KG1 (cell line): ENCODE measurements at regions not wholly inside any gene's neighbourhood (a gene's known extent, or its start where the extent isn't known, plus 50 kb on each side); places are given as distances from the start of the nearest gene placed in this dataset.

ENCODE experiments used
- DNase-seq: peaks from one replicate; lab custom pipeline; 2025; lab: John Stamatoyannopoulos, UW

- DNase-seq, result no peak
Measured at GRCh38 chr13:47426126-47426849, 529.4 kb upstream of the HTR2A start.

DNA sequence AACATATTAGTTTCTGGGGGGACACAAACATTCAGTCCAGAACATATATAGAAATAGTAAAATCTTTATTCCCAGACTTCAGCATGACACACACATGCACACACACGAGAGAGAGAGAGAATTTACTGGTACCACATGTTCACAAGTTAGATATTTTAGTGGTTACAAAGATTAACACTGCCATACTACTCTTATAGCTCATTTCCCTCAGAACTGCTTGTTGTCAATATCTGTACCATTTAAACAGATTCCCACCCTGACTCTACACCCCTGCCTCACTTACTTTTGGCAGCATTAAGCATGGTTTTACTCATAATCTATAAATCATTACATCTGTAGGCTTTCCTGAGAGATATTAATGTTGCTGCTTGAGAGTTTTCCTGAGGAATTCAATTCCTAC is 524.7 kb upstream of the HTR2A start:
- no peak for DNase-seq

DNA sequence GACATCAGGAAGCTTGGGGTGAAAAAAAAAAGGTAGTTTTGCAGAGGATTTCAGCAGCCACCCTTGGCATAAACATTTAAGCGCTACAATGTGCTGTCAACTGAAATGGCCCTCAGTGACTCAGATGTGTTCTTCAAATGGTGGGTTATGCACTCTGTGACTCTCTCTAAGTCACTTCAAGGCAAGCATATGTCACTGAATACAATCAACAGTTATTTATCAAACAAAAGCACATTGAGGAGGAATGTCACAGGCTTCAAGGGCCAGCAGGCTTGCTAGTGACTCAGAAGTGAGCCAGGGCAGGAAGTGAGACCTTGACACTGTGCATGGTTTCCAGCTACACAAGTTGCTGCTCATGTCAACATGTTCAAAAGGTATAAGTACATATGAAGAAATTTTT is 523.7 kb upstream of the HTR2A start:
- DNase-seq, result no peak

- DNase-seq, result no peak
Measured at GRCh38 chr13:47420020-47420419, 523.2 kb upstream of the HTR2A start.

DNA sequence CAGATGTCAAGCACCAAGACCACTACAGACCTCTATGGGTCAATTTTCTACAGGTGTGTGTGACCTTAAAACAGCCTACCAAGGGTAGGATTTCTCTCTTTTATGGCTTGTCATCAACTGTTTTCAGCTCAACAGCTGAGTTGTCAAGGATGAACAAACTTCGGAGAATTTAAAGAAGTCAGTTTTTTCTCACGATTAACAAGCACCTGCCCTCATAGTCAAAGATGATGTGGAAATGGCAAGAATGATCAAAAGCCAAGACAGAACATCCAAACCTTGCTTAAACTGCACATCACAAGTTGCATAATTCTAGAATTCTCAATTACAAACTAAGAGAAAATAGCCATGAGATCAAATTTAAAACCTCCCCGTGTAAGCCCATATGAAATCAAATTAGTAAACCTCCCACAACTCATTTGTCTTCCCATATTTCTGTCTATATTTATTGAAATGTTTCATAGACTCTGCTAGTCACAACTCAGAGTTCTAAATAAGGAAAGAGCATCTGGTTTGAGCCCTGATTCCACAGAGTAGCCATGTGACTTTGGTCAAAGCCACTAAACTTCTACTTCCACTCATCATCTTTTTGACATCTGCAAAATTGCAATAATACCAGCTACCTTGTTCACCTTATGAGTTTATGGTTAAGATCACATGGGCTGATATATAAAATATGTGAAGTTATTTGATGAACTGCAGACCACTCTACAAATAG is 521.5 kb upstream of the HTR2A start:
- no peak for DNase-seq

DNA sequence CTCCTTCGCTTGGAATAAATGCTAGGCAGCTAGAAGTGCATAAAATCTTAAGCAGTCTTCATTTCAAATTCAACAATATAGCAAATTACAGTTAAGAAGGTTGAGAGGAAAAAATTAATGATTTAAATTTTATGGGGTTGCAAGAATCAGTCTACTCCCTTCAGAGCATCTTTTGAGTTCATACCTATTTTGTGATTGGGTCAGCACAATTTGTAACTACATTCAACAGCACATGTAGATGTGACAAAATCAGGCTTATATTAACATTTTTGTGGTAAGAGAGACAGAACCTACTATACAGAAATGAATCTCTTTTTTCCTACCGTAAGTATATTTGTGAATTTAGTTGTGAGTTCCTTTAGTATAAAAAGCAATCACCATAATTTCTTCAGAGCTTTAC is 520.6 kb upstream of the HTR2A start:
- DNase-seq, result no peak

DNA sequence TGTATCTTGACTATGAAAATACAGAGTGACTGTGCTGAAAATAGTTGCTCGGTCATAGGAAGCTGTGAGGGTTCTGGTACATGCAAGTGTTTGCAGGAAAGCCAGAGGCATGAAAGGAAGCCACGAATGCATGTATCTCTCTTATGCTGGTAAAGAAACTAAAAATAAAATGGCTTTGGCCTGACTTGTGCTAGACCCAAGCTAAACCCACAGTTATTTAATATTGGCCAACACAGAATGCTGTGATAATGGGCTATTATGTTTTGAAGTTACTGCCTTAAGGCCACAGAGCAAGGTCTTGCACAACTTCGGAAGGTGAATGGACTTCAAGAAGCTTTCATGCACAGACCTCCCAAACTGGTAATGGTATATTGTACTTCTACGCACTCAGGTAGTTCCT is 518.2 kb upstream of the HTR2A start:
- DNase-seq, result no peak

DNA sequence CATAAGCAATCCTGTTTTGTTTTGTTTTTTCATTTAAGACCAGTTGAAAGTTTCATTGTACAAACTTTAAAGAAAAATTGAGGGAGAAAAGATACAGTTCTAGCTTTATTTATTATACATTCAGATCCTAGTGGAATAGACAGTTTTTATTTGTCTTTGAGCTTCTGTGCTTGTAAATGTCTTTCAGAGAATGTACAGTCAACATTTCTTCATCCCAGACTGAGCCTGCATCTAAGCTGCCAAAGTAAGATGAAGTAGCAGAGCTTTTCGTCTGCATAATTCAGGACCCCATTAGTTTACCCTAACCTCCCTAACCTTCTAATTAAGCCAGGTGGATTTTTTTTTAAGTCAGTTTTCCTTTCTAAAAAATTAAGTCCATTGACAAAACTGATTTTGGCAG is 516.7 kb upstream of the HTR2A start:
- DNase-seq, result no peak

DNA sequence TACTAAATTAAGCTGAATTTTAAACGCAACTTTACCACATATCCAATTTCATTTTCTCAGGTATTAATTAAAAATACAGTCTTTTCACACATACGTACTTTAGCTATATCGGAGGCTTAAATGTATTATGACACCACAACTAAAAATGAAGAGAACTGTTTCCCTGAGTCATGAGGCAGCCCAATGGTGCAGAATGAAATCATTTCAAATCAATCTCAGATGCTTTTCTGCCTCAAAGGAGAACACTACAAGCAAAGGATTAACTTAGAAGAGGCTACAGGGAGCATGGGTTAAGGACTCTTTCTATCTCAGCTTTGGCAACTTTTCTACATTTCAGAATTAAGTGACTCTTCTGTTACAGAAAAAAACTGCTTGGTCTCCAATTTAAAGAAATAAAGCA is 516.3 kb upstream of the HTR2A start:
- DNase-seq, result no peak

DNA sequence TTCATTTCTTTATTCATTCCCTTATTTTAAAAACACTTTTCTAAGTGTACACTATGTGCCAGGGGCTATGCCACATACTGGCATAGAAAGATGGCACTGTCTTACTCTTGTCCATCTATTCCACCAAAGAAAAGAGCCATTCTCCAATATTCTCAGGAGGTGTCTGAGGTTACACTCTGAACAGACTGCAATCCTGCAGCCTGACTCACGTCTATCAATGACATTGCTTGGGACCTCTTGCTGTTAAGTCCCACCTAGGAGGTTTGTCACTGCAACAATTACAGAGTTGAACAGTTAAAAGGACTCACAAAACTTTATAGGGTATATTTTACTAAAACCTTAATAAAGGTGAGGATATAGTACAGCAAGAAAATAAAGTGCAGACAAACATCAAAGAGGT is 512.9 kb upstream of the HTR2A start:
- DNase-seq, result no peak

DNA sequence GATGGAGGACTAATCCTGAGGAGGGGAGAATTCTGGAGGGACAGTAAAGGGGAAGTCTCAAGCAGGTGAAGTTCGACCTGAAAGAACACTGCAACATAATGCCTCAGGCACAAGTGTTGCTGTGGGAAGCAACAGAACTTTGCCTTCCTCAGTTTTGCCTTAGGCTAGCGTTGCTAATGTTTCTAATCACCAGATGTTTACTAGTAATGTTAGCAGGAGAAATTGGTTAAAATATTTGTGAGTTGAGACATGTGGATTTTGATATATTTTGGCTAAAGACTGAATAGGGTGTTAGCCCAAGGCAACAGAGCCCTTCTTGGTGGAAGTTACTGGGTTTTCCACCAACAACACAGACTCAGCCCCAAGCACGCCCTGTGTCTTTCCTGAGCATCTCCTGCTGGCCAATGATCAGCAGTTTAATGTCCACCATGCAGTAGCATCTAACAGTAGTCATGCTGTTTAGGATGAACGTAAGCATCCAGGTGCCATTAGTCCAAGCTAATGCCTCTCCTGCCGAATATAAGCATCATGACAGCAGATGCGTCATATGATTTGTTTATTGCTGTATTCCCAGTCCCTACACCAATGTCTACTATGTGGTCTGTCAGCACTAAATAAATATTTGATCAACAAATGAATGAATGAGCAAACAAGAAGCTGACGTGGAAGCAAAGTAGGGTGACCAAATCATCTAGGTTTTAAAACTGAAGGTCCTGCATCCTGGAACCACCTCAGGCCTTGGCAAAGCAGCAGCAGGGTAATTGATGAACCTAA is 511.9 kb upstream of the HTR2A start:
- DNase-seq, result no peak

DNA sequence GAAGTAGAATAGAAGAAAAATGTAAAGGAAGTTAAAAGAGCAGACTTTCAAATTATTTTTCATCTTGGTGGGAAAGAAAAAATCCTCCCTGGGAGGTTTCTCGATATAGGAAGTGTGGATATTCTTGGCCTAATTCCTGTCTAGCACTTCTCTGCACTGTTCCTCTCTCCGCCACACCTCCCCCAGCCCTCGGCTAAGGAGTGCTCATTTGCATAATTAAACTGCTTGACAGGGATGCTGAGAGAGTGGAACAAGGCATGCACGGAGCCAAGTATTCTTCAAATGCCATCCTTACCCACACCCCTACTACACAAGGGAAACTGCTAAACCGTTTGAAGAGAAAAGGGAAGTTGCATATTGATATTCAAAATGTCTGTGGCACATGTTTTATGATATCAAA is 511.0 kb upstream of the HTR2A start:
- DNase-seq, result no peak

- DNase-seq, result no peak
Measured at GRCh38 chr13:47399599-47399998, 502.7 kb upstream of the HTR2A start.

- no peak for DNase-seq
Measured at GRCh38 chr13:47397739-47398138, 500.9 kb upstream of the HTR2A start.

- DNase-seq, result no peak
Measured at GRCh38 chr13:47396915-47397314, 500.1 kb upstream of the HTR2A start.

GRCh38 chr13:47374741-47375140 is 477.9 kb upstream of the HTR2A start:
- DNase-seq, result no peak

DNA sequence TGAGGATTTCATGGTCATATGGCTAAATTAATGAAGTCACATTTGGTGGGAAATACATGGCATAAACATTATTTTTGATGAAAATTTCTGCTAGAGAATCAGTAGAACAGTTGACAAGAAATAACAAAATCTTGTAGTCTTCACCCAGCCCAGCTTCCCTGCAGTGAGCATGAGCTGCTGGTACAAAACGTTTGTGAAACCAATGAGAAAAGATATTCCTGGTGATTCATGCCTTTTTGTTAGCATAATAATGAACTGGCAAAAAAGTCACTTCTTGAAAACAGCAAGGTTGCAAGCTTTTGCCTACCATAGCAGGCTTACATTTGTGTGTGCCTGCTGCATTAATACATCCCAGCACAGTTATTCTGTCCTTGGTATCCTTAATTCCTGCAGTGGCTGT is 475.9 kb upstream of the HTR2A start:
- DNase-seq, result no peak

DNA sequence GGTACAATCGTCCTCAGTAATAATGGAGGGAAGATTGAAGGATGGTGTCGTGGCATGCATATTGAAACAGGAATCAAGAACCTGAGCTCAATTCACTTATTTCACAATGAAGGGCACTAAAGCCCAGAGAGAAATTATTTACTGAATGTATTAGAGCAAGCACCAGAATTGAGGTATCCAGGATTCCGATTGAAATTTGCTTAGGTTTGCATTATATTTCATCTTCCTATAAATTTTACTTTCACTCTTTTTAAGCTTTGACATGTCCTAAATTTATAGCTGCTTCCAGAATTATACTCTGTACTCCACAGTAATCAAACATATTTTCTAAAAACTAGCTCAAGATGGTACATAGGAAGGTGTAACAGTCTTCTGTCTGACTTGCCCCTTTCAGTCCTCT is 454.9 kb upstream of the HTR2A start:
- no peak for DNase-seq

GRCh38 chr13:47350334-47351124 is 453.7 kb upstream of the HTR2A start:
- no peak for DNase-seq

DNA sequence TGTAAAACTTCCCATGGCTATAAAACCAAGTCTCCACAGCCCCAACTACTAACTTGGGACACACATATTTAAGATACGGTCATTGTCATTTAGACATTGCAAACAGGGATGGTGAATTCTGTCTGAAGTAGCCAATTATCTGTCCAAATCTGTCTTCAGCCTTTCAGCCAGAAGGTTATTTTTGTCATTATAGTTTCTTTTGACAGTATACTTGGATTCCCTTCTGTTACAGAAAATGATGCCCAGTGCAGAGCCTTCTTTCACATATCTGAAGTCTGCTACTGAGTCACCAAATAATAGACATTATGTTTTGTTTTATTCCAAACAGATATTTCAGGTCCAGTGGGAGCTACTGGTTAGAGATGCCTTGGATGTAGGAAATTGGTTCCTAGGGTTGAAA is 452.4 kb upstream of the HTR2A start:
- no peak for DNase-seq

GRCh38 chr13:47337781-47338507 is 441.1 kb upstream of the HTR2A start:
- DNase-seq, result no peak

DNA sequence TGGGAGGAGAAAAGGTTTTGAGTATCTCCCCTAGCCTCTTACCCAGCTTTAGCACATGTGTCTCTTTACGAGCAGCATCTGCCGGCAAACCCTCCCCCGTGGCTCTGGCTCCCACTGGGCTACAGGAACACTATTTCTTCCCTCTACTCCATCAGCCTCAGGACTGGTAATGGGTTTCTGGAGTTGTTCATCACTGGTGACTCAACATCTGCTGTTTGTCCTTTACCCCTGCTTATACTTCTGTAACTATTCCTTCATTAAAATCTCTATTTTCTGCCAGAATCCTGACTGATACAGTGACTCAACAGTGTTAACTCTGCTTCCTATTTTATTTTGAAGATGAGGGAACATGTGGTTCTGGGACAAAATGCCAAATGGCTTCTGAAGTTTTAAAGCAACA is 437.3 kb upstream of the HTR2A start:
- DNase-seq, result no peak
